ENCODE measurements at regions not wholly inside any gene's neighbourhood (a gene's known extent, or its start where the extent isn't known, plus 50 kb on each side); places are given as distances from the start of the nearest gene placed in this dataset.
A peak's percentile ranks its signal among the peaks of the same experiment; 100 is the strongest.
"Not testable (repeated sequence)": the region's sequence is repeated elsewhere in the genome, so short reads cannot be mapped to it uniquely, and the experiment has no call there.

DNA sequence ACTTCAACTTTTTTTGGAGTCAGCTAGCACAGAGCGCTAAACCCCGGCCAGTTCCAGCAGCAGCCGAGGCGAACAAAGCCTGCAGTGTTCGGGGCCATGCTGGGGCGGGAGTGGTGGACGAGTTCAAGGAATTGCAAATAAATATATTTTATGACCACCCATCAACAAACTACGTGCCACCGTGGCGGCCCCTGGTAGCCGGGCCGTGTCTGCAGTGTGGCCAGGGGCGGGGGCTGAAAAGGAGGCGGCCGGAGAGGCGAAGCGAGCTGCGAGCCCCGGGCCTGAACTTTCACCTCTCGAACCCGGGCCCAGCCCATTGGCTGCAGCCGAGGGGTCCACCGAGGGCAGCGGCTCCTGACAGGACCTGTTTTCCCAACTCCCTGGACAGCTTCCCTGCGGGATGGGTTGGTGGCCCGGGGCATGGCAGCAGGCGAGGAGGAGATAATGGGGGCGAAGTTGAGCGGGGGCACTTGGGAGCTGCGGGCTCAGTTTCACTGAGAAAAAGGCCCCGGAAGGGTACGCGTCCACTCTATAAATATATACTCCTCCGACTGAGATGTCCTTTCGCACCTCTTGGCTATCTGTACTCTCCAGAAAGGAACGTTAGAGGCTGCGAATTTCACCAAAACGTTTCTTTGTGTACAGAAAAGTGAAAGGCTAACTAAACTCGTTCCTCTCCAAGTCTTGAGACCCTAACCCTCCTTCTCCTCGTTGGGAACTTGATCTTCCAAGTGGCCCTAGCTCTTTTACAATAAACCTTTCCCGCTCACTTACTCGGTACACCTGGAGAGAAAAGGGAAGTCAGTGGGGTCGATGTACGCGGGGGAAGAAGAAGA is 164.6 kb upstream of the PPP1R3A start:
- H3K9ac ChIP-seq = peak overlapping the region; percentile 97
- H2AFZ ChIP-seq (ENCODE audit: low read depth) = peak overlapping the region; percentile 85
- H3K27me3 ChIP-seq (ENCODE audit: insufficient read depth, low read depth) = no peaks in the 10 kb centered on the region; the same call in 1 of the 2 replicates

DNA sequence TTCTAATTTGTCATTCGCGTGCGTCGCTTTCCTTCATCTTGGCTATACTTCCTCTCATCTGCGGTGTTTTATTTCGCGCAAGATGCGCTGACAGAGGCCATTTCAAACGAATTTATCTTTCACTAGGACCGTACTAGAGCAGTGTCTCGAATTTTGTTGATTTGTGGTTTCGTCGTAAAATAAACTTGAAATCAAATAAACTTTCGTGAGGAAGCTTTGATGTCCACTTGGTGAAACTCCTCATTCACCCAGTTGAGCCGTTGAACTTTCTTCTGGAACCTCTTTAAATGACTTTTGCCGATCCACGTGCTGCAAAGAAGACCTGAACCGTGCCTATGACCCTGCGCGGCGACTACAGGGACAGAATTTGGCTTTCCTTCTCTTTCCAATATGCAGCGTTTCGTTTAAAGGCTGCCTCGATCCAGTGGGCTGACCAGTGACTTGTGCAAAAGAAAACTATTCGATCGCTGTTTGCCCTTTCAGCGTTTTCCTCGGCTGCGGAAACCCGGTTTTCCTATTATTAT is 163.9 kb upstream of the PPP1R3A start:
- peaks cover 11% of the 10 kb centered on the region for H3K4me1 ChIP-seq (ENCODE audit: low read depth, poor library complexity, severe bottlenecking)
- peak overlapping the region; percentile 97 for H3K9ac ChIP-seq
- H3K36me3 ChIP-seq (ENCODE audit: insufficient read depth) = no peaks in the 10 kb centered on the region
- H3K27ac ChIP-seq = peak overlapping the region; percentile 100
- H3K4me2 ChIP-seq = peak overlapping the region; percentile 81
- H3K4me3 ChIP-seq (IDR thresholded peaks at IDR 0.05; ENCODE audit: insufficient read depth, low read depth, low read length) = no peak overlapping the region
- no peaks in the 10 kb centered on the region; the same call in 1 of the 2 replicates for H3K27me3 ChIP-seq (ENCODE audit: insufficient read depth, low read depth)
- H4K20me1 ChIP-seq (ENCODE audit: insufficient read depth) = no peaks in the 10 kb centered on the region
- peaks cover 7% of the 10 kb centered on the region; the same call in 1 of the 2 replicates for H3K79me2 ChIP-seq (ENCODE audit: insufficient read depth, low read depth)
- TF ChIP-seq, protein P1, sequence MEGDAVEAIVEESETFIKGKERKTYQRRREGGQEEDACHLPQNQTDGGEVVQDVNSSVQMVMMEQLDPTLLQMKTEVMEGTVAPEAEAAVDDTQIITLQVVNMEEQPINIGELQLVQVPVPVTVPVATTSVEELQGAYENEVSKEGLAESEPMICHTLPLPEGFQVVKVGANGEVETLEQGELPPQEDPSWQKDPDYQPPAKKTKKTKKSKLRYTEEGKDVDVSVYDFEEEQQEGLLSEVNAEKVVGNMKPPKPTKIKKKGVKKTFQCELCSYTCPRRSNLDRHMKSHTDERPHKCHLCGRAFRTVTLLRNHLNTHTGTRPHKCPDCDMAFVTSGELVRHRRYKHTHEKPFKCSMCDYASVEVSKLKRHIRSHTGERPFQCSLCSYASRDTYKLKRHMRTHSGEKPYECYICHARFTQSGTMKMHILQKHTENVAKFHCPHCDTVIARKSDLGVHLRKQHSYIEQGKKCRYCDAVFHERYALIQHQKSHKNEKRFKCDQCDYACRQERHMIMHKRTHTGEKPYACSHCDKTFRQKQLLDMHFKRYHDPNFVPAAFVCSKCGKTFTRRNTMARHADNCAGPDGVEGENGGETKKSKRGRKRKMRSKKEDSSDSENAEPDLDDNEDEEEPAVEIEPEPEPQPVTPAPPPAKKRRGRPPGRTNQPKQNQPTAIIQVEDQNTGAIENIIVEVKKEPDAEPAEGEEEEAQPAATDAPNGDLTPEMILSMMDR (conservative IDR thresholded peaks at IDR 0.05; ENCODE audit: low read depth, low read length) = no peak
- peak overlapping the region; percentile 85 for H2AFZ ChIP-seq (ENCODE audit: low read depth)

More for the DNA sequence above, 164.6 kb upstream of the PPP1R3A start:
- TF ChIP-seq, protein P1 (conservative IDR thresholded peaks at IDR 0.05; ENCODE audit: low read depth, low read length) = no peak
- Histone ChIP-seq H3K4me1 (ENCODE audit: low read depth, poor library complexity, severe bottlenecking) (peaks cover 15% of the 10 kb centered on the region), H4K20me1 (ENCODE audit: insufficient read depth) (no peaks in the 10 kb centered on the region; the same call in 1 of the 2 replicates), H3K36me3 (ENCODE audit: insufficient read depth) (no peaks in the 10 kb centered on the region), H3K4me2 (peak overlapping the region; percentile 81), H3K4me3 (IDR thresholded peaks at IDR 0.05; ENCODE audit: insufficient read depth, low read depth, low read length) (no peak overlapping the region), H3K79me2 (ENCODE audit: insufficient read depth, low read depth) (peaks cover 13% of the 10 kb centered on the region), H3K27ac (peak overlapping the region; percentile 100)

DNA sequence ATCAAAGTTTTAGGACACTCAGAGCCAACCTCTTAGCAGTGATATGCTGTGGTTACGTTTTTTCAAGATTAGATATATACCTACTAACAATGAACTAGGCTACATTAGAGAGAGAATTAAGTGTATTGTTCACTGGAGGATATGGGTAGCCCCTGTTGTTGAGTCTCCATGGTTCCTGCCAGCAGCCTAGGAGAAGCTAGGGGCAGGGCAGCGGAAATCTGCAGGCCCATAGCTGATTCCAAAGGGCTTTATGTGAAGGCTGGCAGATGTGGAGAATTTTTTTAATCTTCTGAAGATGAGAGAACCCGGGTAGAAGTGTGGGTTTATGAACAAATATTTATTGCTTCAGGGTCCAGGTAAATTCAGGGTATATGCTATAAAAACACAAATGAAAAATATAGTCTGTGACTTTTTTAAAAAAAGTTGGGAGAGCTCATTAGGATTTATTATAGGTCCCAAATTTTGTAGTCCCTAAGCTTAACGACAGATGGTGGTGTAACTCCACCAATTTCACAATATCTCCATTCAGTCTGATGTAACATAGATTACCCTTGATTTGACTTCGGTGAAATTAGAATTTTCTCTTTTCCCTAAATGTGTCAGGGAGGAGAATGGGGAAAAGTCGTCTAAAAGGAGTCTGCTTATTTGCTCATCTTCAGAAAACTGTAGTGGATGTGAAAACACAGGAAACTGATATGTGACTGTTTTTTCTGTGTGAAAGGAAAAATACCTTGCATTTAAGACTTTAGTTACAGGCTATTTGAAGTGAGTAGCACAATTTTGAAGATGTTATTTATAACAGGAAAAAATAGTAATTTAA is 163.0 kb upstream of the PPP1R3A start:
- H3K79me2 ChIP-seq (ENCODE audit: insufficient read depth, low read depth) = peaks cover 3% of the 10 kb centered on the region; the same call in 1 of the 2 replicates
- H3K27ac ChIP-seq = peak overlapping the region; percentile 100; the same call in 1 of the 2 replicates
- TF ChIP-seq, protein P1 (conservative IDR thresholded peaks at IDR 0.05; ENCODE audit: low read depth, low read length) = peak; percentile 94
- peak overlapping the region; percentile 97 for H3K9ac ChIP-seq
- no peaks in the 10 kb centered on the region; the same call in 1 of the 2 replicates for H3K27me3 ChIP-seq (ENCODE audit: insufficient read depth, low read depth)
- peak overlapping the region; percentile 81 for H3K4me2 ChIP-seq
- H3K36me3 ChIP-seq (ENCODE audit: insufficient read depth) = no peaks in the 10 kb centered on the region
- peak overlapping the region; percentile 85 for H2AFZ ChIP-seq (ENCODE audit: low read depth)
- H3K4me3 ChIP-seq (IDR thresholded peaks at IDR 0.05; ENCODE audit: insufficient read depth, low read depth, low read length) = no peak overlapping the region
- no peaks in the 10 kb centered on the region for H4K20me1 ChIP-seq (ENCODE audit: insufficient read depth)
- peaks cover 11% of the 10 kb centered on the region for H3K4me1 ChIP-seq (ENCODE audit: low read depth, poor library complexity, severe bottlenecking)

DNA sequence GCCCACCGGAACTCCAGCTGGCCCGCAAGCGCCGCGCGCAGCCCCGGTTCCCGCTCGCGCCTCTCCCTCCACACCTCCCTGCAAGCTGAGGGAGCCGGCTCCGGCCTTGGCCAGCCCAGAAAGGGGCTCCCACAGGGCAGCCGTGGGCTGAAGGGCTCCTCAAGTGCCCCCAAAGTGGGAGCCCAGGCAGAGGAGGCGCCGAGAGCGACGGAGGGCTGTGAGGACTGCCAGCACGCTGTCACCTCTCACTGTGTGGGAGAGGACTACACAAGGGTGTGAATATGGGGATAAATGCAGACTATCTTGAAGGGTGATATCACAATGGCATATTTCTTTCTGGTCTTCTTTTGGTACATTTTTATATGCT is 158.3 kb upstream of the PPP1R3A start:
- not testable (repeated sequence) for H2AFZ ChIP-seq (ENCODE audit: low read depth); H3K79me2 ChIP-seq (ENCODE audit: insufficient read depth, low read depth); H3K9ac ChIP-seq; H4K20me1 ChIP-seq (ENCODE audit: insufficient read depth); H3K27ac ChIP-seq; H3K36me3 ChIP-seq (ENCODE audit: insufficient read depth); H3K4me2 ChIP-seq; H3K4me3 ChIP-seq (IDR thresholded peaks at IDR 0.05; ENCODE audit: insufficient read depth, low read depth, low read length); H3K4me1 ChIP-seq (ENCODE audit: low read depth, poor library complexity, severe bottlenecking); H3K27me3 ChIP-seq (ENCODE audit: insufficient read depth, low read depth)

DNA sequence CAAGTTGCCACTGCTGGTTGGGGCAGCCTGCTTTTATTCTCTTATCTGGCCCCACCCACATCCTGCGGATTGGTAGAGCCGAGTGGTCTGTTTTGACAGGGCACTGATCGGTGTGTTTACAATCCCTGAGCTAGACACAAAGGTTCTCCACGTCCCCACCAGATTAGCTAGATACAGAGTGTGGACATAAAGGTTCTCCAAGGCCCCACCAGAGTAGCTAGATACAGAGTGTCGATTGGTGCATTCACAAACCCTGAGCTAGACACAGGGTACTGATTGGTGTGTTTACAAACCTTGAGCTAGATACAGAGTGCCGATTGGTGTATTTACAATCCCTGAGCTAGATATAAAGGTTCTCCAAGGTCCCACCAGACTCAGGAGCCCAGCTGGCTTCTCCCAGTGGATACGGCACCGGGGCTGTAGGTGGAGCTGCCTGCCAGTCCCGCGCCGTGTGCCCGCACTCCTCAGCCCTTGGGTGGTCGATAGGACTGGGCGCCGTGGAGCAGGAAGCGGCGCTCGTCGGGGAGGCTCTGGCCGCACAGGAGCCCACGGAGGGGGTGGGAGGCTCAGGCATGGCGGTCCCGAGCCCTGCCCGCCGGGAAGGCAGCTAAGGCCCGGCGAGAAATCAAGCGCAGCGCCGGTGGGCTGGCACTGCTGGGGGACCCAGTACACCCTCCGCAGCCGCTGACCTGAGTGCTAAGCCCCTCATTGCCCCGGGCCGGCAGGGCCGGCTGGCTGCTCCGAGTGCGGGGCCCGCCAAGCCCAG is 157.8 kb upstream of the PPP1R3A start:
- H3K4me2 ChIP-seq; H3K4me3 ChIP-seq (IDR thresholded peaks at IDR 0.05; ENCODE audit: insufficient read depth, low read depth, low read length); H2AFZ ChIP-seq (ENCODE audit: low read depth); H4K20me1 ChIP-seq (ENCODE audit: insufficient read depth); H3K36me3 ChIP-seq (ENCODE audit: insufficient read depth); H3K79me2 ChIP-seq (ENCODE audit: insufficient read depth, low read depth); H3K27me3 ChIP-seq (ENCODE audit: insufficient read depth, low read depth); H3K9ac ChIP-seq; H3K4me1 ChIP-seq (ENCODE audit: low read depth, poor library complexity, severe bottlenecking); H3K27ac ChIP-seq: not testable (repeated sequence)

All from KMS-11 (cell line).